Activated naive CD8-positive, alpha-beta T cell treated with anti-CD3 and anti-CD28 coated beads for 36 hours (primary cell): ENCODE measurements at regions not wholly inside any gene's neighbourhood (a gene's known extent, or its start where the extent isn't known, plus 50 kb on each side); places are given as distances from the start of the nearest gene placed in this dataset.

Experiments
- DNase-seq: peaks from one replicate; pipeline ENCODE4 v3.0.0; 2021
- H3K27ac Mint-ChIP-seq: one replicate; pipeline ENCODE4 v1.8.0; 2022; ENCODE audit warnings: mild to moderate bottlenecking, moderate library complexity, mixed read lengths
- H3K27me3 Mint-ChIP-seq: one replicate; pipeline ENCODE4 v1.8.0; 2022; ENCODE audit warnings: mild to moderate bottlenecking, mixed read lengths
- H3K36me3 Mint-ChIP-seq: one replicate; pipeline ENCODE4 v1.8.0; 2021; ENCODE audit warnings: mild to moderate bottlenecking, mixed read lengths
- H3K4me1 Mint-ChIP-seq: one replicate; pipeline ENCODE4 v1.8.0; 2021; ENCODE audit warnings: mixed read lengths
- H3K4me3 Mint-ChIP-seq: one replicate; pipeline ENCODE4 v1.8.0; 2022; ENCODE audit warnings: mild to moderate bottlenecking, moderate library complexity, mixed read lengths
- H3K9me3 Mint-ChIP-seq: one replicate; pipeline ENCODE4 v1.8.0; 2022; ENCODE audit warnings: mixed read lengths

DNA sequence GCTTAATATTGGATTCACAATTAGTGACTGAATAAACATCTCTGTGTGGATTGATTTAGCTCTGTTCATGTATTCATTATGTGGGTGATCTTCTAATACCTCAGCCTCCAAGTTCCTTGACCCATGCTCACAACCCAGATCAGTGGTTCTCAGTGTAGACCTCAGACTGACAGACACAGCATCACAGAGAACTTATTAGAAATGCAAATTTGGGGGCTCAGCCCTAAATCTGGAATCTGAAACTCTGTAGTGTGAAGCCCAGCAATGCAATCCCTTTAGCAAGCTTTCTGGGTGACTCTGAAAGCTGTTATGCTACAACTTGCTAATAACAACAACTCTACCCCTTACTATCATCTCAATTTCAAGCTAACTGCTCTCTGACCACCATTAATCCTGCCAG lies 273.1 kb upstream of the FANCL start:
- no peaks in the 10 kb centered on the region for H3K27me3 Mint-ChIP-seq
- no peaks in the 10 kb centered on the region for H3K4me1 Mint-ChIP-seq
- no peaks in the 10 kb centered on the region for H3K9me3 Mint-ChIP-seq
- DNase-seq = no peak
- H3K36me3 Mint-ChIP-seq = no peaks in the 10 kb centered on the region
- no peak overlapping the region for H3K4me3 Mint-ChIP-seq
- H3K27ac Mint-ChIP-seq = no peak overlapping the region

DNA sequence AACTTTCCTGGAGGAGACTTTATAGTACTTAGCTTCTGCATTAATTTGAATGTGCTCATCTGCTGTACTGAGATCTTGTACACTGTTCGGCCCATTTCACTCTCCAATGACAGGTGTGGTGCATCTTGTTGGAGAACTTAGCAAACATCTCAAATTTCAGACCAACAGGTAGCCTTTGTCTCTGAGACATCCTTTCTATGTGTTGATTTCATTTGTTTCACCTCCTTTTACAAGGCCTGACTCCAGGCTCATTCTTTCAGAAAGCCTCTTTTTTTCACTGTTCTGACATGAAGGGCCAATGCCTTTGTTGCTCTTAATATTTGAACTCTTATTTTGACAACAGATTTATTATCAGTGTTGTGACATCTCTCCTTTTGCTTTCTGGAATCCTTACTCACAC lies 271.8 kb upstream of the FANCL start:
- H3K4me1 Mint-ChIP-seq = no peaks in the 10 kb centered on the region
- H3K4me3 Mint-ChIP-seq = no peak overlapping the region
- H3K9me3 Mint-ChIP-seq = no peaks in the 10 kb centered on the region
- no peak for DNase-seq
- H3K36me3 Mint-ChIP-seq = no peaks in the 10 kb centered on the region
- no peak overlapping the region for H3K27ac Mint-ChIP-seq
- H3K27me3 Mint-ChIP-seq = no peaks in the 10 kb centered on the region

DNA sequence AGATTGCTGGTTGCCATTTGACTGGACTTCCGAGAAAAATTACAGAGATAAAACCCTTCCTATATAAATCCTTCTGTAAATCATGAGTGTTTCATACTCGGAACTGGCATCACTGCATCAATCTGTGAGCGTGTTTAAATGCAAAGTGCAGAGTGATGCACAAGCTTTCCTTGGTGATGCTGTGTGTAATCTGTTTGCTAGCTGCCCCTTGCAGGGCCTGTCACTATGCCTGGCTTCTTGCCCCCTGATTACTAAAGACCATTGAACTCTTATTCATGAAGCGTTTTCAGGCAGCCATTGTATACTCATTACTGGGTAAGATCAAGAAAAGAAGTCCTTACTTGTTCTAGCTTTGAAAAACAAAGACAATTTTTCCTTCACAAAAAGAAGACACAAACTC lies 266.9 kb upstream of the FANCL start:
- Mint-ChIP-seq H3K27ac (no peak overlapping the region), H3K27me3 (no peaks in the 10 kb centered on the region), H3K9me3 (no peaks in the 10 kb centered on the region), H3K36me3 (no peaks in the 10 kb centered on the region), H3K4me3 (no peak overlapping the region), H3K4me1 (no peaks in the 10 kb centered on the region)
- no peak for DNase-seq

DNA sequence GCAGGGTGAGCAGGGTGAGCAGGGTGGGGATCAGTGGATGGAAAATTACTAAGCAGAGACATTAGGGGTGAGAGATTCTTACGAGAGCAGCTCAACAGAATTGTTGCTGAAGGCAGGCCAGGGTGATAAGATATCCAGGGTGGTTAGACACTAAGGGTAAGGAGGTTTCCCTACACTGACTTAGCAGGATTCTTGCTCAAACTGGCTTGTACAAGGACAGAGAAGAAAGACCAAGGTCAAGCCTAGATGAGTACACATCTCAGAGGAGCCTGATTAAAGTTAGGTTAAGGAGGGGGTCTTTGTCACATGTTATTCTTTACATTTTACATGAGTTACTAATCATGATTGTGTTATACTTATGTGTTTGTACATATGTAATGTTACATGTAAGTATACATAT lies 262.8 kb upstream of the FANCL start:
- Mint-ChIP-seq H3K27me3 (no peaks in the 10 kb centered on the region), H3K27ac (no peak overlapping the region), H3K9me3 (no peaks in the 10 kb centered on the region), H3K4me1 (no peaks in the 10 kb centered on the region), H3K4me3 (no peak overlapping the region), H3K36me3 (no peaks in the 10 kb centered on the region)
- no peak for DNase-seq

DNA sequence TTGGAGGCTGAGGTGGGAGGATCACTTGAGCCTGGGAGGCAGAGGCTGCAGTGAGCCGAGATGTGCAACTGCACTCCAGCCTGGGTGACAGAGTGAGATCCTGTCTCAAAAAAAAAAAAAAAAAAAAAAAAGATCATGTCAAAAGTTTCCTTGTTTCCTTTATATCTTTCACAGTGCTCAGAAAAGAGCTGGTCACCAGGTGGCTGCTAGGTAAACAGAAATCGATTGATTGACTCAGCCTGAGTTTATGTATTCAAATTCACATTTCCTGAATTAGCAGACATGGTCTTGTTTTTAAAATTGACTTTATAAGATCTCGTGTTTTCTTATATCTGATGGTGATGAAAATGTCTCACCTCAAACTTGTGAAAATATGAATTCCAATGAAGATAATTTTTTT lies 261.8 kb upstream of the FANCL start:
- no peaks in the 10 kb centered on the region for H3K9me3 Mint-ChIP-seq
- DNase-seq = no peak
- H3K4me1 Mint-ChIP-seq = no peaks in the 10 kb centered on the region
- no peaks in the 10 kb centered on the region for H3K36me3 Mint-ChIP-seq
- no peaks in the 10 kb centered on the region for H3K27me3 Mint-ChIP-seq
- no peak overlapping the region for H3K27ac Mint-ChIP-seq
- no peak overlapping the region for H3K4me3 Mint-ChIP-seq

DNA sequence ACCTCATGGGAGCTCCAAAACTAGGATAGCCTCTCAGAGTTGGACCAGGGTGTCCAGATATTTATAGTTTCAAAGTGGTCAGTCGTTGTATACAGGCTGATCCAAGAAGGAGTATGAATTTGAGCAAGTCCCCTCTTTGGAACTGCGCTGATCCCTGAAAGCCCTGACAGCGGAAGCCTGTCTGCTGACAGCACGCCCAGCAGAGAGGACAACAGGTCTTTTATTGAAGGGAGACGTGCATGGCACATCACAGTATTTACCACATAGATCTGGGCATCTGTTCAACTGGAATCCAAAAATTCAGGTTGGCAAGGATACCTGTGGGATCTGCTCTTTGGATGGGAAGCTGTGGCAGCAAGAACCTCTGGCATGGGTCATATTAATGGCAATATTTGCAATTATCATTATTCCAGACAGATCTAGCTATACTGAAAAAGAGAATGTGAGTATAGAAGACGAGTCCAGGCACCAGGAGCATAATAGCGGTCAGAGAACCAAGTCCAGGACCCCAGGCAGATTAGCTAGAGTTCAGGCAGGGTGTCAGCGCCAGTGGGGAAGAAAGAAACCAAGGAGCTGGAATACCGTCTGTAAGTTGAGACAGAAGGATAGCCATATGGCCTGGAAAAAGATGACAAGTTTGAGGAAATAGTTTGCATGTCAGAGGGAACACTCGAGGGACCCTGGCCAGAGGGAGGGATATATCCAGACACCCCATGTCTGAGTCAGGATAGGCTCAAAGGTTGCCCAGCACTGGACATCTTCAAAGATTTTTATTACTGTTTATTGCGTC lies 260.4 kb upstream of the FANCL start:
- Mint-ChIP-seq H3K36me3 (no peaks in the 10 kb centered on the region), H3K27me3 (no peaks in the 10 kb centered on the region), H3K4me3 (no peak overlapping the region), H3K27ac (no peak overlapping the region), H3K9me3 (no peaks in the 10 kb centered on the region), H3K4me1 (no peaks in the 10 kb centered on the region)
- DNase-seq = no peak

DNA sequence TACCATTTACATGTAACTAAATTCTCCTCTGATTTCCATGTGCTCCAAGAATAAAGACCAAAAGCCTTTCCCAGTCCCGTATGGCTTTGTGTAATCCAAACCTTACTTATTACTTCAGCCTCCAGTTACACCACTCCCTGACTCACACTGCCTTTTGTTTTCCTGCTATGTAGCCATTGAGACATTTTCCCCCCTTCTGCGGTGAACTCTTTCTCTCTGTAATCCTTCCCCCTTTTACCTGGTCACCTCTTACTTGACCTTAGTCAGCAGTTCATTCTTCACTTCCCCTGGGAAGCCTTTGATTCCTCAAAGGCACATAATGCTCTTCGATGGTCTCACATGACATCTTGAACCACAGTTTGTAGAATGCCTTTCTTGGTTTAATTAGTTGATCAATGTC lies 256.0 kb upstream of the FANCL start:
- H3K36me3 Mint-ChIP-seq = no peaks in the 10 kb centered on the region
- H3K27ac Mint-ChIP-seq = no peak overlapping the region

DNA sequence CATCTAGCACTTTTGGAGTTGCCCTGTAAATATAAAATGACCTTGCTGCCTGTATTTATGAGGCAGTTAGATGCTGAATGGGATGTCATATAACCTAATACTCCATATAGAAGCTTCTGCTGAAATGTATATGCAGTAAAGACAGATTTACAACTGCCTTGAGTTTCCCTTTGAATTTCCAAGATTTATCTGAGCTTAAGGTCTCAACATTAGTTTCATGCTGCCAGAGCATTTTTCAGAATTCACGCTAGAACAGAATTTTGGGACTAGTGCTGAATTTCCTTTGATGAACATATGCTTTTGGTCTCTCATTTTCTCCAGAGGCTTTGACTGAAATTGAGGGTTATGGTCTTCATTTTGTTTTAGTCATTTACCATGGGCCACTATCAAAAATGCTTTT lies 254.7 kb upstream of the FANCL start:
- Mint-ChIP-seq H3K27ac (no peak overlapping the region), H3K4me1 (no peaks in the 10 kb centered on the region), H3K9me3 (no peaks in the 10 kb centered on the region), H3K36me3 (no peaks in the 10 kb centered on the region), H3K4me3 (no peak overlapping the region), H3K27me3 (no peaks in the 10 kb centered on the region)
- DNase-seq = no peak

More for the DNA sequence above, 256.0 kb upstream of the FANCL start:
- no peaks in the 10 kb centered on the region for H3K4me1 Mint-ChIP-seq
- no peaks in the 10 kb centered on the region for H3K9me3 Mint-ChIP-seq
- DNase-seq = no peak
- no peaks in the 10 kb centered on the region for H3K27me3 Mint-ChIP-seq
- H3K4me3 Mint-ChIP-seq = no peak overlapping the region

DNA sequence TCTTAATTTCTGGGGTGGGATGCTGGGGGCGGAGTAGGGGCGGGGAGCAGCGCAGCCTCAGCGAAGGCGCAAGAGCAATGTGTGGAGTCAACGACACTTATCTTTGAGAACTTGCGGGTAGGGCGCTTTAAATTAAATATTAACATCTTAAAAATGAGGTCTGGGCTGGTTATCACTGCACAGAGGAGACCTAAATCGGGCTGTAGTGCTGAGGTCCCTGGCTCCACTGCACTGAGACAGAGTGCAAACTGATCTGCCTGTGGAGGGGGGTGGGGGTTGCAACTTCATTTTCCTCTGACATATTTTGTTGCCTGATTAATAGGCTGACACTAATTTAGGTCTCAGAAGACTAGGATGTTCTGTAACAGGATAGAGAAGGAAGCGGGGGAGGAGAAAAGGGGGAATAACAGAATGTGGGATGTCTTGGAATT lies 253.0 kb upstream of the FANCL start:
- DNase-seq = no peak
- Mint-ChIP-seq H3K27ac (no peak overlapping the region), H3K4me1 (no peaks in the 10 kb centered on the region), H3K4me3 (no peak overlapping the region), H3K36me3 (no peaks in the 10 kb centered on the region), H3K9me3 (no peaks in the 10 kb centered on the region), H3K27me3 (peaks cover 3% of the 10 kb centered on the region)

DNA sequence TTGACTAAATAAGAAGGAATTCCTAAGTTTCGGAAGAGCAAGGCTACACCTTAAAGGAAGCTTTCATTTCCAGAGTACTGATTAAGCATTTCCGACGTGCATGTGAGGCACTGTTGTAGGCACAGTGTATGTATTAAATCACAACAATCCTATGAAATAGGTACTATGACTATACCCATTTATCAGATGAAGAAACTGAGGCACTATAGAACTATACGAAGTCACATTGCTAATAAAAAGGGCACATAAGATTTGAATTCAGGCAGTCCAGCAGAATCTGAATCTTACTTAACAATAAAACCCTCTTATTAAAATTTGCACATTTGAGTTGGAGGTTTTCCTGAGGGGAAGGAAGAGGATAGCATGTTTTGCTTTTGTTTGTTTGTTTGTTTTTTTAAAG lies 243.5 kb upstream of the FANCL start:
- no peak for DNase-seq
- no peak overlapping the region for H3K27ac Mint-ChIP-seq
- H3K9me3 Mint-ChIP-seq = peaks cover 5% of the 10 kb centered on the region
- no peaks in the 10 kb centered on the region for H3K4me1 Mint-ChIP-seq
- no peaks in the 10 kb centered on the region for H3K36me3 Mint-ChIP-seq
- no peaks in the 10 kb centered on the region for H3K27me3 Mint-ChIP-seq
- no peak overlapping the region for H3K4me3 Mint-ChIP-seq

DNA sequence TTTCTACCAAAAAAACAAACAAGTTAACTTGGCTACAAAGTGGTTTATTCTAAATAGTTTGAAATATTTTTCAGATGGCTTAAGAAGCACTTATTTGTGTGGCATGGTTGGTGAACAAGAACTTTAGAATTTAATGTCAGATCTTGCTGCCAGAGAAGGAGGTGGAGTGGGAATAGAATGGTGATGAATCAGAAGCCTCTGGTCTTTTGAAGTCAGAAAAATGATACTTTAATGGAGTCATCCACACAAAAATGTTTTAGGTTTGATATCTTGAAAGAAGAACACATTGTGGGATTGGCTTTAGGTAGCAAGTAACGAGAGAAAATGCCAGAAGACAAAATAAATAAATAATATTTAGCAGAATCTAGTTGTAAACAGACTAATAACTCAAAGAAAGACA lies 243.1 kb upstream of the FANCL start:
- Mint-ChIP-seq H3K4me3 (no peak overlapping the region), H3K9me3 (peaks cover 5% of the 10 kb centered on the region), H3K27ac (no peak overlapping the region), H3K4me1 (no peaks in the 10 kb centered on the region), H3K36me3 (no peaks in the 10 kb centered on the region), H3K27me3 (no peaks in the 10 kb centered on the region)
- DNase-seq = no peak

DNA sequence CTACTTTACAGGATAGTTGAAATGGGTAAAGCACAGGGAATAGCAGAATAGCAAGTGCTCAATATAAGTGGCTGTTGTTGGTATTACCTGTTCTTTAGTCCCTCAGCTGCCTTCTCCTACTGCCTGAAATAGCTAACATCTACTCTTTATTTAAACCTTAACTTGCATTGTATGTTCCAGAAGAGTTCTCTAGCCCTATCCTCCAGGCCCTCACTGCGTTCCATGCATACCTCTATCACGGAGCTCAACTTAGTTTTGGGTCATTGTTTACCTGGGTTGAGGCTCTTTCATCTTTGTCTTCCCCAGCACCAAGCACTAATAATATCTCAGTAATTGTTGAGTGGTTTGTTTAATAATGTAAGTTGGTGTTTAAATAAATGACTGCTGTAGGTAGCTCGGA lies 242.2 kb upstream of the FANCL start:
- H3K36me3 Mint-ChIP-seq = no peaks in the 10 kb centered on the region
- no peaks in the 10 kb centered on the region for H3K27me3 Mint-ChIP-seq
- peaks cover 5% of the 10 kb centered on the region for H3K9me3 Mint-ChIP-seq
- no peak overlapping the region for H3K27ac Mint-ChIP-seq
- no peaks in the 10 kb centered on the region for H3K4me1 Mint-ChIP-seq
- no peak for DNase-seq
- H3K4me3 Mint-ChIP-seq = no peak overlapping the region

DNA sequence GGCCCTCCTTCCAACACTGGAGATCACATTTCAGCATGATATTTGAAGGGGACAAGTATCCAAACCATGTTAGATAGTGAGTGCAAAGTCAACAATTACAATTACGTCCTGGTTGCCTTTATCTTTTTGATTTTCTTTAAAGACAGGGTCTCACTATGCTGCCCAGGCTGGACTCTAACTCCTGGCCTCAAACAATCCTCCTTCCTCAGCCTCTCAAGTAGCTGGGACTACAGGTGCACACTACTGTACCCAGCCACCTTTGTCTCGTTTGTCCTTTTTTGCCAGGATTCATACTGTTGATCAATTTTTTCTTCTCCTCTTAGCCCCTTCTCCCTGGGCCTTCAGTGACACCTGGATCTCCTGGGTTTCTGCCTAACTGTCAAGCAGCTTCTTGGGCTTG lies 240.5 kb upstream of the FANCL start:
- Mint-ChIP-seq H3K4me3 (no peak overlapping the region), H3K27ac (no peak overlapping the region), H3K9me3 (peaks cover under 1% of the 10 kb centered on the region)

DNA sequence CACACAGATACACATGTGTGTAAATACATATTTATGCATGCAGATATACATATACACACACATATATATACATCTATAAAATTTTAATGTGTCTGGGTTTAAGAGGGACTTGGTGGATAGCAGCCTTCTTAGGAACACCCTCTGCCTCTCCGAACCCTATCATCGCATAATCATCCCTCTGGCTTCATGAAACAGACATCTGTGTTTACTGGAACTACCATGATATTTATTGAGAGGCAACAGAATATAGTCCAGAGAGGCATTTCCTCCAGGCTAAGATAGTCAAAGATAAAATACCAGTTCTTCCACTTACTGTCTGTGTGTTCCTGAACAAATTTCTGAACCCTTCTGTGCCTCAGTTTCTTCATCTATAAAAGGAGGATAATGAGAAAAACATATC lies 239.0 kb upstream of the FANCL start:
- H3K27ac Mint-ChIP-seq = no peak overlapping the region
- no peaks in the 10 kb centered on the region for H3K9me3 Mint-ChIP-seq
- H3K4me1 Mint-ChIP-seq = no peaks in the 10 kb centered on the region
- no peaks in the 10 kb centered on the region for H3K27me3 Mint-ChIP-seq
- no peak for DNase-seq
- H3K36me3 Mint-ChIP-seq = no peaks in the 10 kb centered on the region
- H3K4me3 Mint-ChIP-seq = no peak overlapping the region

More for the DNA sequence above, 240.5 kb upstream of the FANCL start:
- no peak for DNase-seq
- Mint-ChIP-seq H3K4me1 (no peaks in the 10 kb centered on the region), H3K27me3 (no peaks in the 10 kb centered on the region), H3K36me3 (no peaks in the 10 kb centered on the region)

DNA sequence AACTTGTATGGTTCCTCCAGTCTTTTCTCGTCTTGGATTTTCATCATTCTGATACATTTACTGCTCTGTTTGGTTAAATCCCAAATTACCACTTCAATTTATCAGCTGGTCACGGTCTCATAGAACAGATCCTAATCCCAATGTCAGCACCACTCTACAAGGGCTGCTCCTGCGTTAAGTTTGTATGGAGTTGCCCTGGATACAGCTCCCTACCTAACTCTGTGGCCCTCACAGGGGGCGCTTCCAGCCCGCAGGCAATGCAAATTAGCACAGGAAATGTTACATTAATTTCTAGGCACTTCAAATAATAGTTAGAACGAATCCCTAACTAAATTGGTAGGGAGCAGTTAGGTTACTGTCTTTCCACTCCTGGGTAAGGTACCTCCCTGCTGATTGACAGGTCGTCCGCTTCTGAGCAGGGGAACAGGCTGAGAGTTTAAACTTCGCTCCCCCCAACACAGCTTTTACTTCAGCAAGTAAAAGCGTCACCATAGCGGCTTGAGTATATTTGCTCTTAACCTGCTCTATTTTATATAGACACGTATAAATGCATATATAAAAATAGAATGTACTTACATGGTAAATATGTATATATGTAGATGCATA lies 238.5 kb upstream of the FANCL start:
- Mint-ChIP-seq H3K27me3 (no peaks in the 10 kb centered on the region), H3K4me1 (no peaks in the 10 kb centered on the region), H3K27ac (no peak overlapping the region), H3K4me3 (no peak overlapping the region), H3K9me3 (no peaks in the 10 kb centered on the region), H3K36me3 (no peaks in the 10 kb centered on the region)
- no peak for DNase-seq

DNA sequence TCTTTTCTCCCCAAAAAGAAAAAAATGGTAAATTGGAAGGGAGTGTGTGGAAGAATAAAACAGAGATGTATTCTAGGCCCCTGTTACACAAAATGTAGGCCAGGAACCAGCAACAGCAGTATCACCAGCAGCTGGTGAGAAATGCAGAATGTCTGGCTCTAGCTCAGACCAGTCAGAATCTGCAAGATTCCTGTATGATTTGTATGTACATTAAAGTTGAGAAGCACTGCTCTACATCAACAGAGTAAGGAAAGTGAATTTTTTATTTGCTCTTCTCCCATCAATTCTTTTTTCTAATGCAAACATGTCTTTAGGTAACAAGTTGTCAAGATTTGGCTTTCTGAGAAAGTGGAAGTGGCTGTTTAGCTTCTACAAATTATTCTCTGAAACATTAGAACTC lies 235.4 kb upstream of the FANCL start:
- H3K27ac Mint-ChIP-seq = no peak overlapping the region
- no peaks in the 10 kb centered on the region for H3K36me3 Mint-ChIP-seq
- H3K9me3 Mint-ChIP-seq = no peaks in the 10 kb centered on the region
- H3K4me3 Mint-ChIP-seq = no peak overlapping the region
- peaks cover 4% of the 10 kb centered on the region for H3K27me3 Mint-ChIP-seq
- no peak for DNase-seq
- H3K4me1 Mint-ChIP-seq = no peaks in the 10 kb centered on the region
